HG02884 (cell line): ENCODE measurements at regions not wholly inside any gene's neighbourhood (a gene's known extent, or its start where the extent isn't known, plus 50 kb on each side); places are given as distances from the start of the nearest gene placed in this dataset.
"Not testable (repeated sequence)": the region's sequence is repeated elsewhere in the genome, so short reads cannot be mapped to it uniquely, and the experiment has no call there.

Source experiments
- ATAC-seq: cut with Tn5 transposase; IDR thresholded peaks from one replicate; pipeline ENCODE4 v1.9.1; 2021; ENCODE audit warnings: mild to moderate bottlenecking, moderate library complexity; ENCODE audit not compliant: unreplicated experiment

DNA sequence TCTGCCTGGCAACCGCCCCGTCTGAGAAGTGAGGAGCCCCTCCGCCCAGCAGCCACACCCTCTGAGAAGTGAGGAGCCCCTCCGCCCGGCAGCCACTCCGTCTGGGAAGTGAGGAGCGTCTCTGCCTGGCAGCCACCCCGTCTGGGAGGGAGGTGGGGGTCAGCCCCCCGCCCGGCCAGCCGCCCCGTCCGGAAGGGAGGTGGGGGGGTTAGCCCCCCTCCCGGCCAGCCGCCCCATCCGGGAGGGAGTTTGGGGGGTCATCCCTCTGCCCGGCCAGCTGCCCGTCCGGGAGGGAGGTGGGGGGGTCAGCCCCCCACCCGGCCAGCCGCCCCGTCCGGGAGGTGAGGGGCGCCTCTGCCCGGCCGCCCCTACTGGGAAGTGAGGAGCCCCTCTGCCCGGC is 269.0 kb downstream of the FAM72C start:
- not testable (repeated sequence) for ATAC-seq

DNA sequence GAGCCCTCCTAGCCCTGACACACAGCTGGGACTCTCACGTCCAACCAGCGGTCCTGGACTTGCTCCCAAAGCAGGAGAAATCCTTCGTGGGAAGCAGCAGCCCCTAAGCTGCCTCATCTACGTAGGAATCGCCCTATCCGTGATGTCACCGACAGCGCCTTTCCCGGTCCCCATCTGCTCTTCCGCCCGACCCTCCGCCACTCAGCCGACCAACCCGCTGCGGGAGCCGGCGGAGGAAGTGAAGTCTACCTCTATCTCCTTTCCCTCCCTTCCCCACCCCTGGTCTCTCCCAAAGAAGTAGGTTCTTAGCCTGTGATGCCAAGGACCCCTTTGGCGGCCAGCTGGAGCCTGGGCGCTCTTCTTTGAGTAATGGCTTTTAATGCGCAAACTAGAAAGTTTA is 272.1 kb downstream of the FAM72C start:
- no peak for ATAC-seq

DNA sequence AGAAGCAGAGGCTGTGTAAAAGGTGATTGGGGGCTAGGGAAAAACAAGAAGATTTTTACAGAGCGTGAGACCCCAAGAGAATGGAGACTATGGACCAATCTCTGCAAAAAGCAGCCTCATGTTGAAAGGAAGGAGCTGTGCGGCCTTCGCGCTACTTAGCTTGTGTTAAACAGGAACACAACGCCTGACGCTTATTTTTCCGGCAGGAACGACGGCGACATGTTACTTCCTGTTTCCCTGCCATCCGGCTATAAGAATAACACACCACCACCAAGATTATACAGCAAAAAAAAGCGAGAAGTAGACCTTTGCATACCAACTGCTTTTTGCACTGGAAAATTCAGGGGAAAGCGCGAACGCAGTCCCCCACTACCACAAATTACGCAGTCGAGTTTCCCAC is 272.7 kb downstream of the FAM72C start:
- ATAC-seq, result no peak

DNA sequence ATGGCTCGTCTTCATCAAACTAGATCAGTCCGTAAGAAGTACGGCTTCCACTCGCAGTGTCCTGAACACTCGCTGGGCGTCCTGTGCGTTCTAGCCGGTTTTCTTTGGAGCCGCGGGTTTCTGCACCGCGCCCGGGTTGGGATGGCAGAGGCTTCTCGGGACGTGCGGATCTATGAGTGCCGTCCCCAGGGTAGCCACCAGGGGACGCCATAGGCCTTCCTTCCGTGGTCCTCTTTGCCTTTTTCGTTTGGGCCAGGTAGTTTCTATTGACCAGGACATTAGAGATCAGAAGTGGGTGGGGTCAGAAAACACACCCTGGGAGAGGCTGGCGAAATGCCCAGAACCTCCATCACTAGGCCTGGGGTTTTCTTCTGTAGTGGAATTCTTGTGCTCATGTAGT is 273.8 kb downstream of the FAM72C start:
- ATAC-seq, result no peak

DNA sequence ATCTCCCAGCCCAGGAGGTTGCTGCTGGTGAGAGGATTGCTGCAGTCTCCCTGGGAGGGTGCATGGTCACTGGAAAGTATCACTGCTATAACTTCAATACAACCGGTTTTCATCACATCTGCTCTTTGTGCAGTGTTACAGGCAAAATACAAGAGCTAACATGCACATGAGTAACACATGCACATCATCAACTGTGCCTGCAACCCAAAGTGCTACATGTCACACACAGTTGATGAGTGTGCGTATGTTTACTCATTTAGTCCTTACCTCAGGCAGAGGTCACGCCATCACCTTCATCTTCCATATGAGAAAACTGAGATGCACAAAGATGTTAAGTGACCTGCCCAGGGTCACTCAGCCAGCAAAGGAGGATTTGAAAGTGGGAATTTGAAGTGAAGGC is 277.7 kb downstream of the FAM72C start:
- no peak for ATAC-seq

DNA sequence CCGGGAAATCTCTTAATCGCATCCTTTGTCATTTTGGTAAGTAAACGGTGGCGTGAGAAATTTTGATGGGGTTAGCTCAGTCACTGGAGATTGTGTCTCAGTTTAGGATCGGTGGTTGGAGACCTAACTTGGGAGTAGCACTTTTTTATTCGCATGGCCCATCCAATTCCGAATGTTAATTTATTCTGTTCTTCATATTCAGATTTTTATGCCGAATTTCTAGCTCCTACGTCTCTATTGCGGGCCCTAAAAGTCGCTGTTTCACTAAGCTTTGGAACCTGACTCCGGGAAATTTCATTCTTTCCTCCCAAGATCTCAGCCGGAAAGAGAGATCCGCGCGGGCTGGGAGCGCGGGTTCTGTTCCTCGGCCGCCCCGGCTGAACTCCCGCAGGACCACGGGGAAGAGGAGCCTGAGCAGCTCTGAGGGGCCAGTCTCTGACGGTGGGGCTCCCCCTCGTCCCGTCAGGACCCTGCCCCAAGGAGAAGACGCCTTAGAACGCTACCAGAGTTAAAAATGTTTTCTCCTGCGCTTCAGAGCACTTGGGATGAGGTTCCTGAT is 279.7 kb downstream of the FAM72C start:
- no peak for ATAC-seq

DNA sequence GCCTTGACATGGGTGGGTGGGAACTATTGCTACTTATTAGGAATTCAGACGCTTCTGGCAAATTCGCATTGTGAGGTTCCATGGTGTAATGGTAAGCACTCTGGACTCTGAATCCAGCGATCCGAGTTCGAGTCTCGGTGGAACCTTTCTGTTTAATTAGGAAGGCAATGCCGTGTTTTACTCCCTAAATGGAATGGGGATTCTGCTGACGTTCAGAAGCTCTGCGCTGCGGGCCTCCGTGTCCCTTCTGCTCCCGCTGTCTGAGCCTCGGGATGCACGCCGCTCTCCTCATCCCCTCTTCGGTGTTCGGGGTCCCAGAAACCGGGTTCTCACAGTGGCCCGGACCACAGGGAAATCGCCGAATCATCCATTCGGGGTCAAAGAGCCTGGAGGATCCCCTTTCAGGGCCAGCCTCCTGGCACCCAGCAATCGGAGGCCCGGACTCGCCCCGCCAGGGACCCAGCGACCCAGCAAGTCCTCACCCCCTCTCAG is 280.3 kb downstream of the FAM72C start:
- no peak for ATAC-seq

DNA sequence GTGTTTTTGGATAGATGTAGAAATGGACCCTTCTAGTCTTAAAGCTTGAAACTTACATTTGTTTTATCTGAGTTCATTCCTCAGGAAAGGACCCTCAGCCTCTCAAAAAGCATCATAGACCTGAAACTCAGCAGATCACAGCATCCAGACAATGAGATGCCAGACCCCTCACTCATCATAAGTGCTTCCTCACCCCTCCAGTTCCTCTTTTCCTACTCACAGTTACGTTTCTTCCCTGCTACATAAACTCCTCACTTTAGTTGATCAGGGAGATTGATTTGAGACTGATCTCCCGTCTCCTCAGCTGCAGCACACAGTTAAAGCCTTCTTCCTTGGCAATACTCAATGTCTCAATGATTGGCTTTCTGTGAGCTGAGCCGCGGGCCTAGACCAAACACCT is 282.0 kb downstream of the FAM72C start:
- ATAC-seq, result no peak

DNA sequence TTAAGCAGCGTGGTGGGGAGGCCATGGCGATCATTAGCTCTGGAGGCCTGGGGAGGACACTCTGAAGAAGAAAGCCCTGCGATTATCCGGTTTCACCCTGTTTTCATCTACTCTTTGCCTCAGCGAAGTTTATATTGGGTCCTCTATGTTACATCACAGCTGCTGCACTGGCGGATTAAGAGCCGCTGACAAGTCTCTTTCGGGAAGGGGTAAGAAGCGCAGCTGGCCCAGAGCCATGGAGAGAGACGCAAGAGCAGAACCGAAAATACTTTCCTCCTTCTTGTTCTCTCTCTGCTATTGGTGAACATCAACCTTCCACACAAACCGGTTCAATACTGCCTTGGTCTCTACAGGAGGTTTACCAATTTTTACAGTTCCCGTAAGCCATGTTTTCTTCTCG is 291.5 kb downstream of the FAM72C start:
- no peak for ATAC-seq

DNA sequence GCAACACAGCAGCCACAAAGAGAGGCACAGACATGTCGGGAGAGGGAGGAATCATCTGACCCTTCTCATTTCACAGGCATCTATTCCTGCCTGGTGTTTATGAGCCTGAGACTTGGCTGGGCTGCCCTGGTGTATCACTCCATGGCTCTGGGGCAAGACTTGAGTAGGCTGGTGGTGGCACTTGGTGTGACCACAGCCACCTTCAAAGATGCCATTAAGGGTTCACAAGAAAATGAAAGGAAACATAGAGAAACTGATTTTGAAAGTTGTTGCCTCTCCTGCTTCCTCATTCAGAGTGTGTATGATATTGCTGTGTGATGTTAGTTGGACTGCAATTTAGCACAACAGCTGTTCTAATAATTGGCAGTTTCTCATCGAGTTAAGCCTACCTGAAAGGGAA is 298.8 kb downstream of the FAM72C start:
- ATAC-seq, result no peak

DNA sequence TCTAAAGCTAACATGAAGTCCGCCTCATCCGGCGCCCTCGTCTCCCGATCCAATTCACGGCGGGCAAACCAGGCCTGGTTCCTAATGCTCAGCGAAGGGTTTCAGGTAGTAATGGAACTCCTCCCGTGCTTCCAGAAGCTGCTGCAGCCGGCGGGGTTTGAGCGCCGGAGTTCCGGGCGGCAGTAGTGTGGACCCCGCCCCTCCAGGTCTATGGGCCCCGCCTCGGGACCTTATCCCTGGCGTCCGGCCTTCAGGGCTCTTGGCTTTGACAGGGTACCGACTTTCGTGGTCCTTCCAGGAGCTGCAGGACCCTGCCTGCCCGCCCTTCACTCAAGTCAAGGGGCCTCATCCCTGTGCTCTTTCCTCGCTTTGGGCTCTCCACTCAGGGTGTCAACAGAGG is 304.1 kb downstream of the FAM72C start:
- no peak for ATAC-seq

DNA sequence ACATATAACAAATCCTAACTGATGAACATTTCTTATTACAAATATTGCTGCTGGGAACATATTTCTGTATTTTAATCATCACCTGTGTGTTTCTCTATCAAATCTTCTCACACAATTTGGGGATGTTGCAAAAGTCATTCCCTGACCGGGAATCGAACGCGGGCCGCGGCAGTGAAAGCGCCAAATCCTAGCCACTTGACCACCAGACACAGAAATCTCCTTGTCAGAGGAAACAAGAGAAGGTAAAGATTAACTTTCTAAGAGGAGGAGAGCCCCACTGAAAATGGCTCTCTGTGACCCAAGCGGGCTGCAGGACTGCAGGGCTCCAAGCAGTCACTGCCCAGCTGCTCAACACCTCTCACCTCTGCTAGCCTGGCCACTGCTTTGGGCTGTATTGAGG is 304.9 kb downstream of the FAM72C start:
- ATAC-seq, result no peak

DNA sequence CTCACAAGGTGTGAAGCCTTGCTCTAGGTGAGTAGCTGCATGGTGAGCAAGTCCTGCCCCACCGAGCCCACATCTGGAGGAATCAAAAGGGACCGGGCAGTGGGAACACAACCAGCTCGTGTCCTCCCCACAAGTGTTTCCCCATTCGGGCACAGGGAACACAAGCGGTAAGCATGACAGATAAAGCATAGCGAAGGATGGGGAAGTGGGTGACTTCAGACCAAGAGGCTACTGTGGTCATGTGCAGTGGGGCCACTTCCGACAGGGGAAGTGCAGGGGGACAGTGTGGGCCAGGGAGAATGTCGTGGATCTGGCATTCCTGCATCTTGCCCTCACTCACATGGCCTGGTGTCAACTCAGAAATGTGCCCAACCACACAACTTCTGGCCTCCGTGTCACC is 306.2 kb downstream of the FAM72C start:
- no peak for ATAC-seq

DNA sequence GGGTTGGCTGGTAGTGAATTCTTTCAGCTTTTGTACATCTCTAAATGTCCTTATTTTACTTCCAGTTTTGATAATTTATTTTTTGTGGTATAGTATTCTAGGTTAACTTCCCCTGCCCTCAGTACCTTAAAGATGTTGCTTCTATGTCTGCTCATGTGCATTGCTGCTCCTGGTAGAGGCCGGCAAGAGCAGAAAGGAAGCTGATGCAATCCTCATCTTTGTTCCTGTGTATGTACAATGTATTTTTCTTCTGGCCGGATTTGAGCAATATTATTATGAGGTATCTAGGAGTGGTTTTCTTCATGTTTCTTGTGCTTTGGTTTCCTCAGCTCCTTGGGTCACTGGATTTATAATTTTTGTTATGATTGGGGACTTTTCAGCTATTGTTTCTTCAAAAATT is 308.7 kb downstream of the FAM72C start:
- ATAC-seq, result not testable (repeated sequence)

DNA sequence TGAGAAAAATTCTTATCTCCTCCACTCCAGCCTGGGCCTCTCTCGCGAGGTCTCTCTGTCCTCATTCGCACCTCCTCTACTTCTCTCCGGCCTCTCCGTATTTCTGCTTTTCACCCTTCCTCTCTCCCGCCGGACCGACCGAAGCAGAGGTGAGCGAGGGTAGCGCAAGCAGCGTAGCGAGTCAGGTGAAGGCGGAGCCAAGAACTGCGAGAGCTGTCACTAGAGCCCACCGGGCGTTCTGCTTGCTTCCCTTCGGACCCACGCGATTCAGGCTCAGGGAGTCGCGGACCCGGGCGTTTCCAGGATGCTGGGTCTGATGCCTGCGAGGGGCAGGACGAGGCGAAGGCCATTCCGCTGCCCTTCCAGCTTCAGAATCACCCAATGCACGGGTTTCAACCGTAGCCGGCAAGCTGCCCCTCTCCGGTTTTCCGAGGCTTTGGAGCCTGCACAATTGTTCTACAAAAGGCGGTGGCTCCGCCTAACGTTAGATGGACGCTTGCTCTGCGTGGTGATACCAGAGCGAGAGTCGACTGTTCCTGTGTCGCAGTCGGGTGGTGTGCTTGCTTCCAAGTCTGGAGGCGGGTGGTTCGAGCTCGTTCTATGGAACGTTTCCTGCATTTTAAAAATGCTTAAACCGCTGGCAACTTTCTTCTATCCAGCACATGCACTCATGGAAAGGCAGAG is 310.2 kb downstream of the FAM72C start:
- ATAC-seq, result no peak

DNA sequence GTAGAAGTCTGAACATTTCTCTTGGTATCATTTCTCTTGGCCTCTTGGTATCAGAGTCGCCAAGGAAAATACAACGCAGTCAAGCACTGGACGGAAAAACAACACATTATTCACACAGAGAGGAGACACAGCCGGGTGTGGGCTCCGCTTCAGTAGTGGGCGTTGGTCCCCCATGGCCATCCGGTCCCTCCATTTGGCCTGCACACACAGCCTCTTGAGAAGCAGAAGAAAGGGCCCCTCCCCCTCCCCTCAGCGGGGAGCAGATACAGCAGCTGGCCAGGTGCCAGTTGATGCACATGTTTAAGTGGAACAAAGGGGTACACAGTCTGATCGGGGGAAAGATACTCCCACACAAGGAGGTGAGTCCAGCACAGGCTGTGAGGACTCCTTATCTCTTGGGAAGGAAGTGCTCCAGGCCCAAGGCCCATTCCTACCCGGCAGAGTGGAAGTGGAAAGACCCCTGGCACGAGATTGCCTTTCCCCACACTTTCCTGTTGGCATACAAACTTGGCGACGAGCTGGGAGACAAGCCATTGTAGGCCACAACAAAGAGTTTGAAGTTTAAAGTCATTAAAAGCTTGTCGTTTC is 311.3 kb downstream of the FAM72C start:
- no peak for ATAC-seq

DNA sequence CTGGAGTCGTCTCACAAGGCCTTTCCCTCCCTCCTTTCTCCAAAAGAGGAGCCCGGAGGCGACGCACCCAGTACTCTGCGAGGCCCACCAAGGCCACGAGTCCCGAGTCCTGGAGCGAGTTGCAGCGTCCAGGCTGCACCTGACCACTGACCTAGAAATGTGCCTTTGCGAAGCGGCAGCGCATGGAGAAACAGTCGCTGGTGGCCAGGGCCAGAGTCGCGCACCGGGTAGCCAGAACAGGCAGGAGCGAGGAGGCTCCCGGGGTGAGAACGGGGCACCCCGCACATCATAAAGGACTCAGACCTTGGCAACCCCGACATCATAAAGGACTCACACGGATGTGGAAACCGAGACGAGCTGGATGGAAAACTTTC is 318.4 kb downstream of the FAM72C start:
- no peak for ATAC-seq

DNA sequence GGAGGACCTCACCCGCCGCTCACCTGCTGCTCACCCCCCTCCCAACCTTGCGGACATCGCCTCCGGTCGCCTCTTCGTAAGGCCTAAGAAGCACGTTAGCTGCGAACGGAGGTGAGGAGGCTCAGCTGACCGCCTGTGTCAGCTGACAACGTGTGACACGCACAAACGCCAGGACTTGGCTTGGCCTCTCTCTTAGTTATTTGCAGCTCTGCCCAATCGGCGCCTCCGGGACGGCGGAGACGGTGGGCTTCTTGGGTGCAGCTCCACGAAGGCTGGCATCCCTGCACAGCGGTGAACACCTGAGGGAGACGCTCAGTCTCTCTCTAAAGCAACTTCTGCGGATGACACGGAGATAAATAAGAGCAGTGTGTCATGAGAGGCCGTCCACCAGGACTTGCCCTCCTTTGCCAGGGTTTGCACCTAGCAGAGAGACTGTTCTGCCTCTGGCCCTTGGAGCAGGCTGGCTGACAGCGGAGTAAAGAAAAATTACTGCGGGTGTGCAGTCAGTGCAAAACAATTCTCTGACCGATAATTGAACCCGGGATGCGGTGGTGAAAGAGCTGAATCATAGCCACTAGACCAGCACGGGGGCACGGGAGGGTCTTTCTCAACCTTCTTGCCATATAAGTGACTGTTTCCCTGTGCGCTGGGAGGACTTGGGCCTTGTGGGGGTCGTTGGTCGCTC is 318.9 kb downstream of the FAM72C start:
- no peak for ATAC-seq

DNA sequence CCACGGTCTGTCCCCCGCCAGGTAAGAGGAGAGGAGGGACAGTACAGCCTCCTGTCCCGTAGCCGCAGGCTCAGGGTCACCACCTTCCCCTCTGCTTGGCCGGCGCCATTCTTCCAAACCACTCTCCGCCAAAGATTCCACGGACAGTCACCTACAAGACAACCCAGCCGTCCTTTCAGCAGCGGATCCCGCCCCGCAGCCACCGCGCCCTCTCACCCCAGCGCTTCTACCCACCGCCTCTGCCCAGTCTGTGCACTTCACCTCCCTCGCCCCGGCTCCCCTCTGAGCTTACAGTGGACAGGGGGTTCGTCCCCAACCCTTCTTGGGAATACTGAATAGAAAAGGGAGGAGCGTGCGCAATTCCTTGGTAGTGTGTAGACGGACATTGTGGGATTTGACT is 319.6 kb downstream of the FAM72C start:
- ATAC-seq, result no peak

DNA sequence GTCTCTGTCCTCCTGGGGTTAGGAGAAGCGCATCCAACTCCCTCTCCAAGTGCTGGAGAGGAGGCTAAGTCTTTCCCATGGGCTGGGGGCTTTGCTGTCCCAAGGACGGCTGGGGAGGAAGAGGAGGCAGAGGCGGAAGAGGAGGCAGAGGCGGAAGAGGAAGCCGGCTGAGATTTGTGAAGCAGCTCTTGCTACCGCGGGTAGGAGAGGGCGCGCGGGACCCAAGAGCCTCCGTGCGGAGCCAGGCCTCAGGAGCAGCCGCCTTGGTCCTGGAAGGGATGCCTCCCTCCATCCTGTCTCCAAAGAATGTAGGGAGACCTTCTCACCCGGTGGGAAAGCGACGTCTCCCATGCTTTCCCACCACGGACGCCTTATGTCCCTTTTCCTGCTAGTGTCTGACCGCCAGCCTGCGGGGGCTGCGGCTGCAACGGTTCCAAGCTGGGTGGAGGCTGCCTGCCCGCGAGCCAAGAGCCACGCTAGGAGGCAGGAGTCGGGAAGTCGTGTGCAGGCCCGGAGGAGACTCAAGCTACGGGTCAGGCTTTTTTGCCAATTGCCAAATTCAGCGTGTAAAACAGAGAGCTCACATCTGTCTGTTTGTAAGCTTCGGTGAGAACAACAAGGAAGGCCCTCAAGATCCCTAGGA is 320.3 kb downstream of the FAM72C start:
- ATAC-seq, result no peak

DNA sequence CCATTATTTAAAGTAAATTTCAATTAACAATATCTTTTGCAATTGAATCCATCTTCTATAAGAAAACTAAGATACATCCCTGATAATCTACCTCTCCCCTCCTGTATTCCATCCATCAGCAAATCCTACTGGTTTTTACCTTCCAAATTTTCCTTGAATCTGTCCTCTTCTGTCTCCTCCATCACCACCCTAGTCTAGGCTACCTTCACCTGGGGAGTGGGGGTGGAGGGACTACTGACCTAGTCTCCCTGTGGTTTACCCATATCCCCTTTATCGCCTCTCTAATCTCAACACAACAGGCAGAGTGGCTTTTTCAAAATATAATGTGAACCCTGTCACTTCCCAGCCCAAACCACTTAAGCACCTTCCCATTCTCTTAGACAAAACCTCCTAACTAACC is 327.8 kb downstream of the FAM72C start:
- not testable (repeated sequence) for ATAC-seq
